K562 (cell line): ENCODE measurements at regions not wholly inside any gene's neighbourhood (a gene's known extent, or its start where the extent isn't known, plus 50 kb on each side); places are given as distances from the start of the nearest gene placed in this dataset.

Experiments
- BRF2 ChIP-seq: IDR thresholded peaks from 3 replicates; pipeline ENCODE4 v1.6.1; 2011; ENCODE audit warnings: borderline replicate concordance, mild to moderate bottlenecking; ENCODE audit not compliant: insufficient read length, insufficient read depth
- CBX5 ChIP-seq: IDR thresholded peaks from 2 replicates; pipeline ENCODE4 v1.6.1; 2014; ENCODE audit warnings: low read depth, borderline replicate concordance
- ETS1 ChIP-seq: conservative IDR thresholded peaks from 2 replicates; pipeline ENCODE4 v1.6.1; 2011; ENCODE audit warnings: low read depth, mild to moderate bottlenecking, low read length; ENCODE audit not compliant: control insufficient read depth
- FOS ChIP-seq: IDR thresholded peaks from 3 replicates; pipeline ENCODE4 v1.6.1; 2011; ENCODE audit not compliant: insufficient read length; ENCODE audit errors: extremely low read depth
- HIVEP1 ChIP-seq: fragments of 250-450 bp; sonication (Bioruptor Pico); IDR thresholded peaks from 2 replicates; pipeline ENCODE4 v1.4.0; 2020; ENCODE audit warnings: mild to moderate bottlenecking
- MAFF ChIP-seq: IDR thresholded peaks from 2 replicates; pipeline ENCODE4 v1.6.1; 2012; ENCODE audit warnings: low read length, improper control_type of control experiment
- MYNN ChIP-seq, 2 experiments: sonication (generic); formaldehyde crosslinking in 1 of 2; IDR thresholded peaks; 2 replicates each; pipeline versions ENCODE4 v1.5.0 to v1.6.1; 2016 to 2020; ENCODE audit warnings: antibody characterized with exemption in 1 of 2, missing genetic modification reagents in 1 of 2
- NR2C1 ChIP-seq, 2 experiments: fragments of 450-650 bp; IDR thresholded peaks; 2 replicates each; pipeline ENCODE4 v1.6.1; 2017; ENCODE audit warnings: mild to moderate bottlenecking in 2 of 2, antibody characterized with exemption in 1 of 2, inconsistent platforms in 1 of 2, missing compliant biosample characterization in 1 of 2, missing genetic modification characterization in 1 of 2
- RB1 ChIP-seq: fragments of 450-650 bp; IDR thresholded peaks from 2 replicates; pipeline ENCODE4 v1.6.1; 2017; ENCODE audit warnings: low read depth, mild to moderate bottlenecking
- SUPT5H ChIP-seq: fragments of 450-650 bp; IDR thresholded peaks from 2 replicates; pipeline ENCODE4 v1.6.1; 2016
- TAF7 ChIP-seq: fragments of 450-650 bp; IDR thresholded peaks from 2 replicates; pipeline ENCODE4 v1.6.1; 2016; ENCODE audit warnings: missing genetic modification characterization, missing compliant biosample characterization
- TCF3 ChIP-seq: sonication (generic); formaldehyde crosslinking; IDR thresholded peaks from 2 replicates; pipeline ENCODE4 v1.4.0; 2020; ENCODE audit warnings: mild to moderate bottlenecking, missing genetic modification reagents
- TEAD4 ChIP-seq, 2 experiments: sonication (generic) in 1 of 2; formaldehyde crosslinking in 1 of 2; IDR thresholded peaks; 2 replicates each; pipeline versions ENCODE4 v1.6.1 to v1.8.0; 2012 to 2022; ENCODE audit warnings: borderline replicate concordance in 1 of 2, inconsistent platforms in 1 of 2, low read length in 1 of 2, mild to moderate bottlenecking in 1 of 2, missing genetic modification reagents in 1 of 2
- TRIM25 ChIP-seq: fragments of 450-650 bp; IDR thresholded peaks from 2 replicates; pipeline ENCODE4 v1.7.0; 2016; ENCODE audit warnings: borderline replicate concordance
- YBX1 ChIP-seq: fragments of 450-650 bp; IDR thresholded peaks from 2 replicates; pipeline ENCODE4 v1.7.1; 2016; ENCODE audit warnings: mild to moderate bottlenecking
- ZBTB1 ChIP-seq: sonication (generic); formaldehyde crosslinking; IDR thresholded peaks from 2 replicates; pipeline ENCODE4 v1.8.1; 2023; ENCODE audit warnings: missing genetic modification reagents, low read depth, mild to moderate bottlenecking, borderline replicate concordance
- ZBTB7A ChIP-seq: IDR thresholded peaks from 2 replicates; pipeline ENCODE4 v1.6.1; 2011; ENCODE audit warnings: low read depth, mild to moderate bottlenecking, low read length, moderate library complexity, borderline replicate concordance; ENCODE audit not compliant: control insufficient read depth
- ZFP1 ChIP-seq: fragments of 450-650 bp; formaldehyde crosslinking; IDR thresholded peaks from 2 replicates; pipeline ENCODE4 v1.4.0; 2020; ENCODE audit warnings: mild to moderate bottlenecking, mixed read lengths
- ZNF143 ChIP-seq: sonication (generic); formaldehyde crosslinking; IDR thresholded peaks from 2 replicates; pipeline ENCODE4 v1.9.0; 2022; ENCODE audit warnings: mild to moderate bottlenecking, missing genetic modification reagents
- ZNF384 ChIP-seq: IDR thresholded peaks from 2 replicates; pipeline ENCODE4 v1.6.1; 2012; ENCODE audit warnings: low read depth, low read length, improper control_type of control experiment
- ZNF512 ChIP-seq: IDR thresholded peaks from 2 replicates; pipeline ENCODE4 v1.6.1; 2016; ENCODE audit warnings: missing genetic modification characterization, missing compliant biosample characterization

DNA sequence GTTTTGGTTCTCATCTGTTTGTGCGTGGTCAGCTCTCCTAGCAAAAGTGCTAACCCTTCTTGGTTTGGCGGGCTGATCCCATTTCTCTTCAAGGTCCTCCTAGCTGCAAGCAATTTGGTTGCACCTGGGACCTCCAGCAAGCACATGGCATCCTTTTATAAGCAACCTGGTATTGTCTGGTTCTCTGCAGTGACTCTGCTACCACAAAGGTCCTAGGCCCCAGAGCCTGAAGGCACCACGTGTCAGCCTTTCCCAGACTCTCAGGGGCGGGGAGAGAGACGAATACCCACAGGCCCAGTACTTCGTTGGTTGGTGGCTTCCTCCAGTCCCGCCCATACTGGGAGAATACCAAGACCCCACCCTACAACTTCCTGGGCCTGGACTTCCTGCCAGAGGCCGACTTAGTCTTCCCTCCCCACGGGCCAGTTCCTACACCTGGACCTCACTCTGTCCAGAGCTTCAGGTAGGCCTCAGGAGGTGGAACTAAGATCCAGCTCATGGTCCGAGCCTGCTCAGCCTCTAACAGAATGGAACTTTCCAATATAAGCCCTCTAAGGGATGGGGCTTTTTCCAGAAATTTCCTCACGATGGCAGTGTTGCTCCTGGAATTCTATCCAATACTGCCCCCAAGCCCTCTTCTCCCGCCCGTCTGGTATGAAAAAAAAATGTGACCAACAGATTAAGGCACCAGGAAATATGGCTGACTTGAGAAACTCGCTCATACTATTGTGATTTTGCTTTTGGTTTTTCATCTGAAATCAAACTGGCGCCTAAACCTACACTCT is 192.5 kb upstream of the STK26 start (continued):
- TF ChIP-seq ETS1 (no peak), FOS (no peak), YBX1 (no peak), TRIM25 (no peak), NR2C1 (IDR thresholded peaks at IDR 0.05) (no peak), NR2C1 (tag; IDR thresholded peaks at IDR 0.05) (0 out of 2 replicates have a peak, but pooled peaks have one; percentile 12), TCF3 (CRISPR knock-in tag) (no peak), ZNF384 (peak; percentile 100), ZNF512 (no peak), SUPT5H (peak; percentile 54; the same call in 1 of the 2 replicates), TAF7 (tag) (no peak), TEAD4 (IDR thresholded peaks at IDR 0.05; ENCODE audit: low read length) (no peak), TEAD4 (CRISPR knock-in tag; IDR thresholded peaks at IDR 0.05; ENCODE audit: borderline replicate concordance) (no peak), ZBTB1 (no peak), MAFF (no peak), RB1 (0 out of 2 replicates have a peak, but pooled peaks have one; percentile 9), CBX5 (no peak), HIVEP1 (CRISPR knock-in tag) (no peak), BRF2 (no peak), ZNF143 (no peak), ZFP1 (no peak), MYNN (IDR thresholded peaks at IDR 0.05) (peak; percentile 37; the same call in 1 of the 2 replicates), MYNN (CRISPR knock-in tag; IDR thresholded peaks at IDR 0.05) (no peak), ZBTB7A (no peak)
